ENCODE measurements at regions not wholly inside any gene's neighbourhood (a gene's known extent, or its start where the extent isn't known, plus 50 kb on each side); places are given as distances from the start of the nearest gene placed in this dataset.
A peak's percentile ranks its signal among the peaks of the same experiment; 100 is the strongest.

GRCh38 chr5:124941051-124942049, 194.9 kb upstream of the ZNF608 start:
- intact Hi-C loops (cut with DNase I, micrococcal nuclease): no loop called here
- no peak for TF ChIP-seq CTCF (IDR thresholded peaks at IDR 0.05)
- Histone ChIP-seq H3K36me3 (ENCODE audit: insufficient read depth, low read length) (no peaks in the 10 kb centered on the region), H3K9me3 (ENCODE audit: control insufficient read depth in 1 of 2, insufficient read depth in 1 of 2, low read length in 2 of 2) (peaks cover 0 to 4% of the 10 kb centered on the region in 2 experiments), H3K27ac (ENCODE audit: low read depth in 1 of 2, low read length in 2 of 2) (no peak overlapping the region), H3K4me1 (ENCODE audit: insufficient read depth, low read length) (no peaks in the 10 kb centered on the region), H3K4me3 (ENCODE audit: low read length) (no peak overlapping the region), H3K27me3 (ENCODE audit: control insufficient read depth in 1 of 2, insufficient read depth in 2 of 2, low read length in 2 of 2) (no peaks in the 10 kb centered on the region)
- ChIA-PET POLR2A (no interaction called here), CTCF (no interaction called here)
- Mint-ChIP-seq H3K9me3 (peaks cover 5% of the 10 kb centered on the region), H3K27ac (no peak overlapping the region), H3K36me3 (ENCODE audit: low read depth) (no peaks in the 10 kb centered on the region), H3K4me1 (ENCODE audit: low read depth) (no peaks in the 10 kb centered on the region), H3K4me3 (no peak overlapping the region), H3K27me3 (no peaks in the 10 kb centered on the region)
- ATAC-seq (ENCODE audit: poor library complexity) (no peak), DNase-seq (no peak)

- Mint-ChIP-seq H3K9me3 (peaks cover 3% of the 10 kb centered on the region), H3K27me3 (no peaks in the 10 kb centered on the region), H3K4me3 (no peak overlapping the region), H3K27ac (no peak overlapping the region), H3K4me1 (ENCODE audit: low read depth) (no peaks in the 10 kb centered on the region), H3K36me3 (ENCODE audit: low read depth) (no peaks in the 10 kb centered on the region)
- no peak for ATAC-seq (ENCODE audit: poor library complexity)
- no peak for TF ChIP-seq CTCF (IDR thresholded peaks at IDR 0.05)
- H3K36me3 ChIP-seq (ENCODE audit: insufficient read depth, low read length): no peaks in the 10 kb centered on the region
- peaks cover 0 to 4% of the 10 kb centered on the region in 2 experiments for H3K9me3 ChIP-seq (ENCODE audit: control insufficient read depth in 1 of 2, insufficient read depth in 1 of 2, low read length in 2 of 2)
- H3K27me3 ChIP-seq (ENCODE audit: control insufficient read depth in 1 of 2, insufficient read depth in 2 of 2, low read length in 2 of 2): no peaks in the 10 kb centered on the region
- peak in 1 of 14 experiments; percentile 13 for DNase-seq
- POLR2A ChIA-PET: no interaction called here
- CTCF ChIA-PET: no interaction called here
- H3K27ac ChIP-seq (ENCODE audit: low read depth in 1 of 2, low read length in 2 of 2): no peak overlapping the region
- intact Hi-C loops (cut with DNase I, micrococcal nuclease): no loop called here
- H3K4me1 ChIP-seq (ENCODE audit: insufficient read depth, low read length): no peaks in the 10 kb centered on the region
- no peak overlapping the region for H3K4me3 ChIP-seq (ENCODE audit: low read length)
Measured at GRCh38 chr5:124948062-124948753, 201.8 kb upstream of the ZNF608 start.

- Mint-ChIP-seq H3K27me3 (no peaks in the 10 kb centered on the region), H3K9me3 (peaks cover 3% of the 10 kb centered on the region), H3K4me3 (no peak overlapping the region), H3K27ac (no peak overlapping the region), H3K4me1 (ENCODE audit: low read depth) (no peaks in the 10 kb centered on the region), H3K36me3 (ENCODE audit: low read depth) (no peaks in the 10 kb centered on the region)
- intact Hi-C loops (cut with DNase I, micrococcal nuclease): no loop called here
- ATAC-seq (ENCODE audit: poor library complexity) (no peak), DNase-seq (no peak)
- Histone ChIP-seq H3K9me3 (ENCODE audit: control insufficient read depth in 1 of 2, insufficient read depth in 1 of 2, low read length in 2 of 2) (peaks cover 0 to 4% of the 10 kb centered on the region in 2 experiments), H3K27ac (ENCODE audit: low read depth in 1 of 2, low read length in 2 of 2) (no peak overlapping the region), H3K4me3 (ENCODE audit: low read length) (no peak overlapping the region), H3K4me1 (ENCODE audit: insufficient read depth, low read length) (no peaks in the 10 kb centered on the region), H3K27me3 (ENCODE audit: control insufficient read depth in 1 of 2, insufficient read depth in 2 of 2, low read length in 2 of 2) (no peaks in the 10 kb centered on the region), H3K36me3 (ENCODE audit: insufficient read depth, low read length) (no peaks in the 10 kb centered on the region)
- TF ChIP-seq CTCF (IDR thresholded peaks at IDR 0.05): no peak
- ChIA-PET POLR2A (no interaction called here), CTCF (no interaction called here)
Measured at GRCh38 chr5:124948754-124949275, 202.4 kb upstream of the ZNF608 start.

All from CD4-positive, alpha-beta T cell (primary cell).